H9 (cell line): ENCODE measurements at regions not wholly inside any gene's neighbourhood (a gene's known extent, or its start where the extent isn't known, plus 50 kb on each side); places are given as distances from the start of the nearest gene placed in this dataset.

Source experiments
- DNase-seq: peaks from one replicate; pipeline ENCODE4 v3.0.0-alpha.2; 2017
- H2AFZ ChIP-seq: one replicate; pipeline ENCODE4 v1.6.1; 2013; ENCODE audit warnings: mild to moderate bottlenecking, low read length, control low read depth, moderate library complexity
- H2AK5ac ChIP-seq: 2 replicates; pipeline ENCODE4 v1.6.1; 2013; ENCODE audit warnings: low read length, control low read depth, mixed read lengths; ENCODE audit not compliant: insufficient read length
- H2BK120ac ChIP-seq: one replicate; pipeline ENCODE4 v1.6.1; 2013; ENCODE audit warnings: low read depth, mild to moderate bottlenecking, low read length, control low read depth, inconsistent platforms; ENCODE audit not compliant: poor library complexity, severe bottlenecking
- H2BK12ac ChIP-seq: 2 replicates; pipeline ENCODE4 v1.6.1; 2013; ENCODE audit warnings: low read length, control low read depth, mixed read lengths, low read depth; ENCODE audit not compliant: insufficient read length
- H2BK15ac ChIP-seq: 2 replicates; pipeline ENCODE4 v1.6.1; 2013; ENCODE audit warnings: low read depth, low read length, control low read depth
- H2BK20ac ChIP-seq: one replicate; pipeline ENCODE4 v1.6.1; 2013; ENCODE audit warnings: low read depth, mild to moderate bottlenecking, low read length, control low read depth, inconsistent platforms; ENCODE audit not compliant: poor library complexity, severe bottlenecking
- H2BK5ac ChIP-seq: 2 replicates; pipeline ENCODE4 v1.6.1; 2013; ENCODE audit warnings: low read length, control low read depth, mixed read lengths; ENCODE audit not compliant: insufficient read length
- H3K14ac ChIP-seq: 2 replicates; pipeline ENCODE4 v1.6.1; 2013; ENCODE audit warnings: low read length, control low read depth; ENCODE audit not compliant: insufficient read depth
- H3K18ac ChIP-seq: 2 replicates; pipeline ENCODE4 v1.6.1; 2013; ENCODE audit warnings: low read depth, mild to moderate bottlenecking, mixed read lengths, low read length, control low read depth; ENCODE audit not compliant: insufficient read length
- H3K23ac ChIP-seq: 2 replicates; pipeline ENCODE4 v1.6.1; 2013; ENCODE audit warnings: low read length, control low read depth, mixed read lengths, low read depth; ENCODE audit not compliant: insufficient read length
- H3K23me2 ChIP-seq: 2 replicates; pipeline ENCODE4 v1.6.1; 2013; ENCODE audit warnings: low read depth, mild to moderate bottlenecking, mixed read lengths, low read length, control low read depth; ENCODE audit not compliant: insufficient read length, poor library complexity, severe bottlenecking
- H3K27ac ChIP-seq: 2 replicates; pipeline ENCODE4 v1.5.1; 2013; ENCODE audit warnings: low read length, control low read depth, mixed read lengths, low read depth; ENCODE audit not compliant: insufficient read length
- H3K27me3 ChIP-seq: 2 replicates; pipeline ENCODE4 v1.6.1; 2013; ENCODE audit warnings: low read length, control low read depth, inconsistent platforms; ENCODE audit not compliant: insufficient read depth
- H3K4ac ChIP-seq: 2 replicates; pipeline ENCODE4 v1.6.1; 2013; ENCODE audit warnings: low read depth, mild to moderate bottlenecking, control low read depth, inconsistent platforms, low read length, moderate library complexity
- H3K4me1 ChIP-seq: 2 replicates; pipeline ENCODE4 v1.6.1; 2013; ENCODE audit warnings: low read length, control low read depth, inconsistent platforms; ENCODE audit not compliant: insufficient read depth
- H3K4me2 ChIP-seq: 2 replicates; pipeline ENCODE4 v1.6.1; 2013; ENCODE audit warnings: low read length, control low read depth, mixed read lengths; ENCODE audit not compliant: insufficient read length, insufficient read depth
- H3K56ac ChIP-seq: 2 replicates; pipeline ENCODE4 v1.6.1; 2013; ENCODE audit warnings: low read depth, mild to moderate bottlenecking, mixed read lengths, low read length, control low read depth; ENCODE audit not compliant: insufficient read length
- H3K79me1 ChIP-seq: 2 replicates; pipeline ENCODE4 v1.6.1; 2013; ENCODE audit warnings: low read depth, mild to moderate bottlenecking, moderate library complexity, low read length, control low read depth, inconsistent platforms; ENCODE audit not compliant: insufficient read depth, poor library complexity, severe bottlenecking
- H3K79me2 ChIP-seq: 2 replicates; pipeline ENCODE4 v1.6.1; 2013; ENCODE audit warnings: low read length, control low read depth, inconsistent platforms; ENCODE audit not compliant: insufficient read depth
- H3K9ac ChIP-seq: 2 replicates; pipeline ENCODE4 v1.6.1; 2013; ENCODE audit warnings: low read length, control low read depth, mixed read lengths; ENCODE audit not compliant: insufficient read length; ENCODE audit errors: extremely low read depth
- H3K9me3 ChIP-seq: one replicate; pipeline ENCODE4 v1.6.1; 2013; ENCODE audit warnings: low read depth, low read length, inconsistent platforms; ENCODE audit not compliant: control insufficient read depth
- H3T11ph ChIP-seq: one replicate; pipeline ENCODE4 v1.6.1; 2013; ENCODE audit warnings: mild to moderate bottlenecking, low read length, control low read depth, inconsistent platforms
- H4K20me1 ChIP-seq: one replicate; pipeline ENCODE4 v1.6.1; 2013; ENCODE audit not compliant: control insufficient read depth, insufficient read length, insufficient read depth
- H4K5ac ChIP-seq: 2 replicates; pipeline ENCODE4 v1.6.1; 2013; ENCODE audit warnings: low read depth, mild to moderate bottlenecking, mixed read lengths, low read length, control low read depth; ENCODE audit not compliant: insufficient read length
- H4K8ac ChIP-seq: replicated peaks from 2 replicates; pipeline ENCODE4 v1.6.1; 2013; ENCODE audit warnings: low read length, control low read depth, mixed read lengths, low read depth; ENCODE audit not compliant: insufficient read length
- H4K91ac ChIP-seq: 2 replicates; pipeline ENCODE4 v1.6.1; 2013; ENCODE audit warnings: low read depth, mild to moderate bottlenecking, moderate library complexity, mixed read lengths, low read length, control low read depth; ENCODE audit not compliant: insufficient read length
- H3K27ac Mint-ChIP-seq, 3 experiments: 2 replicates in 2 of 3; 3 replicates in 1 of 3; pipeline ENCODE4 v1.8.0; 2020 to 2021; ENCODE audit warnings: mixed read lengths in 3 of 3, mild to moderate bottlenecking in 1 of 3, moderate library complexity in 1 of 3
- H3K27me3 Mint-ChIP-seq: 2 replicates; pipeline ENCODE4 v1.8.0; 2021; ENCODE audit warnings: low read depth, mild to moderate bottlenecking, moderate library complexity, mixed read lengths
- H3K36me3 Mint-ChIP-seq, 3 experiments: 2 replicates in 2 of 3; 3 replicates in 1 of 3; pipeline ENCODE4 v1.8.0; 2020 to 2021; ENCODE audit warnings: low read depth in 3 of 3, mixed read lengths in 3 of 3; ENCODE audit not compliant: insufficient read depth in 1 of 3
- H3K4me1 Mint-ChIP-seq, 2 experiments: 2 replicates each; pipeline ENCODE4 v1.8.0; 2020; ENCODE audit warnings: mixed read lengths in 2 of 2
- H3K4me3 Mint-ChIP-seq, 2 experiments: 2 replicates in 1 of 2; 3 replicates in 1 of 2; pipeline ENCODE4 v1.8.0; 2020 to 2021; ENCODE audit warnings: mild to moderate bottlenecking in 2 of 2, mixed read lengths in 2 of 2, moderate library complexity in 1 of 2
- H3K9me3 Mint-ChIP-seq, 2 experiments: 2 replicates in 1 of 2; 3 replicates in 1 of 2; pipeline ENCODE4 v1.8.0; 2020; ENCODE audit warnings: mild to moderate bottlenecking in 2 of 2, mixed read lengths in 2 of 2, moderate library complexity in 1 of 2
- CTCF ChIP-seq: fragments of 200-600 bp; sonication (generic); conservative IDR thresholded peaks from 3 replicates; pipeline ENCODE4 v1.8.0; 2021; ENCODE audit warnings: antibody characterized with exemption, mild to moderate bottlenecking
- WGBS: extraction: QIAGEN DNeasy Blood & Tissue Kit; methylation state at CpG from one replicate; pipeline ENCODE4 v1.1.7; 2013; ENCODE audit warnings: missing lambda C conversion rate, low lambda C conversion rate, mixed read lengths; ENCODE audit not compliant: insufficient read length; ENCODE audit errors: extremely low coverage; 5-methylcytosine and 5-hydroxymethylcytosine counted together

GRCh38 chr6:140284871-140285270, 910.4 kb upstream of the CITED2 start:
- H3K23ac ChIP-seq: no peak overlapping the region
- no peak overlapping the region for H2BK5ac ChIP-seq
- no peak overlapping the region for H4K91ac ChIP-seq
- H3K27me3 ChIP-seq: no peaks in the 10 kb centered on the region
- H3K9ac ChIP-seq: no peak overlapping the region
- H3K4me2 ChIP-seq: no peak overlapping the region
- H4K8ac ChIP-seq: no peak overlapping the region
- no peak overlapping the region for H2BK12ac ChIP-seq
- H2AK5ac ChIP-seq: no peak overlapping the region
- no peak overlapping the region for H2AFZ ChIP-seq
- no peak for TF ChIP-seq CTCF
- no CpG with 5 or more reads among the region's 1 CpG for WGBS
- no peaks in the 10 kb centered on the region for H3K79me1 ChIP-seq
- no peak overlapping the region for H3K27ac ChIP-seq
- no peak for DNase-seq
- H3K36me3 Mint-ChIP-seq: no peaks in the 10 kb centered on the region
- no peak overlapping the region for H4K5ac ChIP-seq
- no peak overlapping the region for H3K18ac ChIP-seq
- H3K9me3 ChIP-seq: no peaks in the 10 kb centered on the region
- no peak overlapping the region for H2BK20ac ChIP-seq
- no peaks in the 10 kb centered on the region for H3K4me1 ChIP-seq
- H3K79me2 ChIP-seq: no peaks in the 10 kb centered on the region
- no peaks in the 10 kb centered on the region for H3K9me3 Mint-ChIP-seq
- H3K4me1 Mint-ChIP-seq: no peaks in the 10 kb centered on the region
- H3K23me2 ChIP-seq: no peaks in the 10 kb centered on the region
- no peak overlapping the region for H3T11ph ChIP-seq
- H3K27ac Mint-ChIP-seq: no peak overlapping the region
- no peaks in the 10 kb centered on the region for H4K20me1 ChIP-seq
- H3K56ac ChIP-seq: no peak overlapping the region
- H2BK15ac ChIP-seq: no peak overlapping the region
- no peak overlapping the region for H2BK120ac ChIP-seq
- no peak overlapping the region for H3K4me3 Mint-ChIP-seq
- no peak overlapping the region for H3K14ac ChIP-seq
- no peaks in the 10 kb centered on the region for H3K27me3 Mint-ChIP-seq
- H3K4ac ChIP-seq: no peak overlapping the region
